GM23248 (cell line): ENCODE measurements at regions not wholly inside any gene's neighbourhood (a gene's known extent, or its start where the extent isn't known, plus 50 kb on each side); places are given as distances from the start of the nearest gene placed in this dataset.

ENCODE experiments used
- EZH2 ChIP-seq: fragments of 200-600 bp; sonication (generic); IDR thresholded peaks from 2 replicates; pipeline ENCODE4 v1.6.1; 2018; ENCODE audit warnings: antibody characterized with exemption, mild to moderate bottlenecking; ENCODE audit not compliant: insufficient read depth, poor library complexity, severe bottlenecking
- EZH2phosphoT487 ChIP-seq: fragments of 200-600 bp; sonication (generic); IDR thresholded peaks from 2 replicates; pipeline ENCODE4 v1.6.1; 2018; ENCODE audit warnings: antibody characterized with exemption, moderate library complexity, mild to moderate bottlenecking, low read depth; ENCODE audit not compliant: insufficient read depth

DNA sequence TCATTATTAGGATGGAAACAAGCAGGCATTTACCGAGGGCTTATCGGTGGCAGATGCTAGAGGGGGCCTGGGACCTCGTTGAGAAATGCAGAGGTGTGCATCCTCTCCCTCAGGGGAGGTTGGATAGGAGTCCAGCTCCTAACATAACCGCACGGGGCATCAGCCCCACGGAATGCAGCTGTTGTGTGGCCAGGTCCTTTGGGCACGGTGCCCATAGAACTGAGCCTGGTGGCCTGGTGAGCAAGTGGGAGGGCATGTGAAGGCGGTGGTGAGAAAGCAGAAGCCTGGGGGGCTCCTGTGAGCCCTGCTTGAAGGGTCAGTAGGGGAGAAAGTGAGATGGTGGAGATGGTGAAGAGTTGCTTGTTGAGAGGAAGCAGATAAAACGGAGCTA, 143.7 kb downstream of the CDH26 start:
- TF ChIP-seq EZH2 (no peak), EZH2phosphoT487 (no peak)
